Mesothelial cell of epicardium (in vitro differentiated cells): ENCODE measurements at regions not wholly inside any gene's neighbourhood (a gene's known extent, or its start where the extent isn't known, plus 50 kb on each side); places are given as distances from the start of the nearest gene placed in this dataset.

Experiments
- DNase-seq, 2 experiments: peaks; one replicate each; pipeline ENCODE4 v3.0.0; 2021; ENCODE audit warnings: low spot score in 2 of 2; ENCODE audit not compliant: unreplicated experiment in 2 of 2
- H3K27ac Mint-ChIP-seq: 2 replicates; pipeline ENCODE4 v1.8.0; 2021; ENCODE audit warnings: mixed read lengths
- H3K27me3 Mint-ChIP-seq: 2 replicates; pipeline ENCODE4 v1.8.0; 2021; ENCODE audit warnings: low read depth, mixed read lengths
- H3K36me3 Mint-ChIP-seq: 2 replicates; pipeline ENCODE4 v1.8.0; 2021; ENCODE audit warnings: mixed read lengths
- H3K4me1 Mint-ChIP-seq: 2 replicates; pipeline ENCODE4 v1.8.0; 2021; ENCODE audit warnings: mixed read lengths
- H3K4me3 Mint-ChIP-seq: 2 replicates; pipeline ENCODE4 v1.8.0; 2021; ENCODE audit warnings: mild to moderate bottlenecking, moderate library complexity, mixed read lengths
- H3K9me3 Mint-ChIP-seq: 2 replicates; pipeline ENCODE4 v1.8.0; 2021; ENCODE audit warnings: mixed read lengths
- TF ChIP-seq, protein P1 (sequence below): fragments of 200-600 bp; sonication (generic); IDR thresholded peaks from one replicate; pipeline ENCODE4 v1.5.0; 2021; ENCODE audit warnings: antibody characterized with exemption; ENCODE audit not compliant: unreplicated experiment

DNA sequence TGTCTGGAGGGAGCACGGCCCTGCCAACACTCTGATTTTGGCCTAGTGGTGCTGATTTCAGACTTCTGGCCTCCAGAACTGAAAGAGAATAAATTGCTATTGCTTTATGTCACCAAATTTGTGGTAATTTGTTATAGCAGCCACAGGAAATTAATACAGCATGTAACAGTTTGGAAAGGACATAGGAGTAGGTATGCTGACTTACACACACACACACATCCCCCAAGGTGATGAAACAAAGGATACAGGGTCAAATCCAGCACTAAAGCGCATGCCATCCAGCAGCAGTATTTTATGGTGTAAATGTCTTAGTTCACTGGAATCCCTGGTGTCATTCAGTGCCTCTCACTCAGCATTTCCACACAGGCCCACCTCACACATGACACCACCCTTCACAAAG lies 72.2 kb upstream of the MAN1A2 start:
- DNase-seq = no peak
- Mint-ChIP-seq H3K36me3 (no peaks in the 10 kb centered on the region), H3K27me3 (peaks cover 29% of the 10 kb centered on the region), H3K27ac (no peak overlapping the region), H3K4me3 (no peak overlapping the region), H3K4me1 (peaks cover 9% of the 10 kb centered on the region), H3K9me3 (no peaks in the 10 kb centered on the region)
- TF ChIP-seq, protein P1, sequence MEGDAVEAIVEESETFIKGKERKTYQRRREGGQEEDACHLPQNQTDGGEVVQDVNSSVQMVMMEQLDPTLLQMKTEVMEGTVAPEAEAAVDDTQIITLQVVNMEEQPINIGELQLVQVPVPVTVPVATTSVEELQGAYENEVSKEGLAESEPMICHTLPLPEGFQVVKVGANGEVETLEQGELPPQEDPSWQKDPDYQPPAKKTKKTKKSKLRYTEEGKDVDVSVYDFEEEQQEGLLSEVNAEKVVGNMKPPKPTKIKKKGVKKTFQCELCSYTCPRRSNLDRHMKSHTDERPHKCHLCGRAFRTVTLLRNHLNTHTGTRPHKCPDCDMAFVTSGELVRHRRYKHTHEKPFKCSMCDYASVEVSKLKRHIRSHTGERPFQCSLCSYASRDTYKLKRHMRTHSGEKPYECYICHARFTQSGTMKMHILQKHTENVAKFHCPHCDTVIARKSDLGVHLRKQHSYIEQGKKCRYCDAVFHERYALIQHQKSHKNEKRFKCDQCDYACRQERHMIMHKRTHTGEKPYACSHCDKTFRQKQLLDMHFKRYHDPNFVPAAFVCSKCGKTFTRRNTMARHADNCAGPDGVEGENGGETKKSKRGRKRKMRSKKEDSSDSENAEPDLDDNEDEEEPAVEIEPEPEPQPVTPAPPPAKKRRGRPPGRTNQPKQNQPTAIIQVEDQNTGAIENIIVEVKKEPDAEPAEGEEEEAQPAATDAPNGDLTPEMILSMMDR = no peak

DNA sequence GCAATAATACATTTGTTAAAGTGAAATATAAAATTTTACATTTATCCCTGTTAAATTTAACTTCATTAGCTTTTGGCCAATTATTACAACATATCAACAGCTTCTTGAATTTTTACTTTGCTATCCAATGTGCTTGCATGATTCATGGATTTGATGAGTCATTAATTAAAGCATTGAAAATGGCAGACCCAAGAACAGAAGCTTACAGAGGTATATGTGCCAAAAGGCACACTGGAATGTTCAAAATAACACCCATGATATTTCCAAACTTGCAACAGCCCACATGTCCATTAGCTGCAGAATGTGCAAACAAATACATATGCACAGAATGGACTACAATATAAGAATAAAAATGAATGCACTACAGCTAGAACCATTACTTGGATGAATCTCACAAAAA lies 76.4 kb upstream of the MAN1A2 start:
- Mint-ChIP-seq H3K27me3 (peaks cover 9% of the 10 kb centered on the region), H3K4me3 (no peak overlapping the region), H3K9me3 (no peaks in the 10 kb centered on the region), H3K4me1 (peaks cover 10% of the 10 kb centered on the region), H3K36me3 (no peaks in the 10 kb centered on the region), H3K27ac (no peak overlapping the region)
- no peak for DNase-seq
- TF ChIP-seq, protein P1 = no peak

DNA sequence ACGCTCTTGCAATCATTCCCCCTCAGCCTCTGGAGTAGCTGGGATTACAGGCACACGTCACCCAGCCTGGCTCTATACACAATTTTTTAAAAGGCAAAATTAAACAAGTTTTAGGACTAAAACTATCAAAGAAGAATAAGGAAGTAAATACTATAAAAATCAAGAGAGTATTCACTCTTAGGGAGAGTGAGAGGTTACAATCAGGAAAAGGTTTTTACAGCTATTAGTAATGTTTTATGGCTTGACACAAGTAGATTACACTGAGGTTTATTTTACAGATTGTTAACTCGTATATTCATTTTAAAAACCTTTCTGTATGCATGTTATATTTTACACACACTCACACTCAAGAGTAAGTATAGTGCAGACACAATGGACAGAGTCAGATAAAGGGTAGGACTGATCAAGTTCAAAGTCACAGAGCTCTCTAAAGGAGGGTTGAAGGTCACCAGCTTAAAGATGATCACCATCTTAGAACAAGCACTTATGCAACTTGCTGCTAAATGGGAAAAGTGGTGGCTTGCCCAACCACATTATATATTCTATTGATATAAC lies 77.9 kb upstream of the MAN1A2 start:
- no peak for DNase-seq
- Mint-ChIP-seq H3K4me1 (peaks cover 13% of the 10 kb centered on the region), H3K36me3 (no peaks in the 10 kb centered on the region), H3K27ac (no peak overlapping the region), H3K27me3 (no peaks in the 10 kb centered on the region), H3K9me3 (no peaks in the 10 kb centered on the region), H3K4me3 (no peak overlapping the region)
- TF ChIP-seq, protein P1 = no peak

DNA sequence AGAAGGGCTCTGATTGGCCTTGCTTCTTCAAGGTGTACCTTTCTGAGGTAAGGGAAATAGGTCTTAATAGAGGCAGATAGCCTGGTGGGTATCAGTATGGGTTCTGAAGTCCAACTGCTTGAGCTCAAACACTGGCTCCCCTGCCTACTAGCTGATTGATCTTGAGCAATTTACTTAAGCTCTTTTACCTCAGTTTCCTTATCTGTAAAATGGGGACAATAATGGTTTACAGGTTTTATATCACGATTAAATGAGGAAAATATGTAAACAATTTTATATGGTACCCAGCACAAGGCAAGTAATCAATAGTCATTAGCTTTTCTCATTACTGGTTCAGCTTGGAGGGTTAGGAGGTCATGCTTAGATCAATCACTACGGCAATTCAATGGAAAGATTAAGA lies 75.8 kb upstream of the VTCN1 start:
- peaks cover 10% of the 10 kb centered on the region for H3K4me1 Mint-ChIP-seq
- no peak overlapping the region for H3K27ac Mint-ChIP-seq
- H3K27me3 Mint-ChIP-seq = no peaks in the 10 kb centered on the region
- H3K36me3 Mint-ChIP-seq = no peaks in the 10 kb centered on the region
- DNase-seq = no peak
- H3K9me3 Mint-ChIP-seq = no peaks in the 10 kb centered on the region
- H3K4me3 Mint-ChIP-seq = no peak overlapping the region
- TF ChIP-seq, protein P1 = no peak

DNA sequence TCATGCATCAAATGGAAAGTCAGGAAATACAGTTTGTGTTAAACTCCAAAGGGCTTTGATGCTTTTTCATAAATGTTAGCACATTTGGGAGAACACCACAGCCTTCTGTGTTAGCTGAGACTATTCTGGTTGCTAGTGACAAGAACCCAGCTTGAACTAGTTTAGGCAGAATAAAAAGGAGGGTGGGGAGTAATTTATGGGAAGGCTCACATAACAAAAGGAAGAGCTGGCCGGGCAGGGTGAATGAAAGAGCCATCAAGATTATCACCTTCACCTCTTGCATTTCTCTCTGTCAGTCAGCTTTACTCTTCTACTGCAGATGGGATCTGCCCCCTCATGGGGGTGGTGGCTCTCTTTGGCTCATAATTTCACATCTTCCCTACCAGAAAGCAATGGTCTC lies 75.4 kb upstream of the VTCN1 start:
- Mint-ChIP-seq H3K27me3 (no peaks in the 10 kb centered on the region), H3K4me1 (peaks cover 10% of the 10 kb centered on the region), H3K9me3 (no peaks in the 10 kb centered on the region), H3K36me3 (no peaks in the 10 kb centered on the region), H3K27ac (no peak overlapping the region), H3K4me3 (no peak overlapping the region)
- TF ChIP-seq, protein P1 = no peak
- no peak for DNase-seq
